Stimulated activated CD4-positive, alpha-beta T cell treated with anti-CD3 and anti-CD28 coated beads, Interleukin-15, amount 100 ng/mL, for 1 hour (primary cell): ENCODE measurements at regions not wholly inside any gene's neighbourhood (a gene's known extent, or its start where the extent isn't known, plus 50 kb on each side); places are given as distances from the start of the nearest gene placed in this dataset.
"Not testable (repeated sequence)": the region's sequence is repeated elsewhere in the genome, so short reads cannot be mapped to it uniquely, and the experiment has no call there.

Experiments used
- DNase-seq, 2 donors: peaks; one replicate each; pipeline ENCODE4 v3.0.0-alpha.2; 2020; ENCODE audit warnings: low read depth in 1 of 2, low spot score in 1 of 2

DNA sequence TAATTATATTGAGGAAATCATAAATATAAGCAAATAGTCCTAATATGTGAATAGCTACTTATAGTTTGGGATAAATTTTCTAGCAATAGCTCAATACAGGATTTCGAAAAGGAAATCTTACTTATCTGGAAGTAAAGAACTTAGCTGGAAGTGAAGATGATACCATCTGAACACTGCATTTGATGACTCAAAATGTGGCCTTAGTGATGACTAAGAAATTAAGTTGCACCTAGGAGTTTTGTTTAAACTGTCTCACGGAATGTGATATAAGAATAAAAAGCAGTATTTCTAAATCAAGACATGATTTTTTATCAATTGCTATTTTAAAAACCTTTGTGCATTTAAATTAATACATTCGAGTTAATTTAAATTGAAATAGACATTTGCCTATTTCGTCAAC, 91.2 kb downstream of the EOMES start:
- no peak for DNase-seq

DNA sequence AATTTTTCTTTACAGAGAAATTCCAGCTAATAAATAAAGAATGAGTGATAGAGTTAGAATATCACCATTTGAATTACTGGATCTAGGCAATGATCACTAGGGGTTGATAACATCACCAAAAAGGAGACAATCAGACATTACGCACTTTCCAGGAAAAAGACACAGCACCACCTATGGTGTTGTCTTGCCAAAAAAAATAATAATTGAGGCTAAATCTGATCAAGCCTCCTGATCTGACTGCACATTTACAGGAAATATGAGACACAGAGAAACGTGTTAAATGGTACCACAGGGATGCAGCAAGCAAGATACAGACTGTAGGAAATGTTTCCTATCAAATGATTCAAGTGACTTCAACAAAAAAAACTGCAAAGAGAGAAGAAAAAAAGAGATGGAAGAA, 92.8 kb downstream of the EOMES start:
- DNase-seq = no peak

DNA sequence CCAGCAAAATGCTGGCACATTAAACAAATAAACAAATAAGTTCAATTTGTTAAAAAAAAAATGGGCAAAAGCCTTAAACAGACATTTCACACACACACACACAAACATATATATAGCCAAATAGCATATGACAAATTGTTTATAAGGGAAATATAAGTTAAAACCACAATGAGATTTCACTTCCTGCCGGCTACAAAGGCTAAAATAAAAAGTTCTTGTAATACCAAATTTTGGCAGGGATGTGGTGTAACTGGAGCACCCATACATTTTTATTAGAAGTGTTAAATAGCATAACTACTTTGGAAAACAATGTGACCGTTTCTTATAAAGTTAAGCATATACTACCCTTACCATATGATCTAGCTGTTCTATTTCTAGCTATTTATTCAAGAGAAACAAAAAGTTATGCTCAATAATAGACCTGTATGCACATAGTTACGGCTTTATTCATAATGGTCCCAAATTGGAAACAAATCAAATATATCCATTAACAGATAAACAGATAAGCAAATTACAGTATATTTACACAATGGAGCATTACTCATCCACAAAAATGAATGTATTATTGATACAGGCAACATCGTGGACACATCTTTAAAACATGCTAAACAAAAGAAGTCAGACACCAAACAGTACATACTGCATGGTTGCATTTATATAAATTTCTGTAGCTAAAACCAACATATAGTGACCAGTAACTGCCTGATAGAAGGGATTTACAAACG, 93.9 kb downstream of the EOMES start:
- DNase-seq = no peak

DNA sequence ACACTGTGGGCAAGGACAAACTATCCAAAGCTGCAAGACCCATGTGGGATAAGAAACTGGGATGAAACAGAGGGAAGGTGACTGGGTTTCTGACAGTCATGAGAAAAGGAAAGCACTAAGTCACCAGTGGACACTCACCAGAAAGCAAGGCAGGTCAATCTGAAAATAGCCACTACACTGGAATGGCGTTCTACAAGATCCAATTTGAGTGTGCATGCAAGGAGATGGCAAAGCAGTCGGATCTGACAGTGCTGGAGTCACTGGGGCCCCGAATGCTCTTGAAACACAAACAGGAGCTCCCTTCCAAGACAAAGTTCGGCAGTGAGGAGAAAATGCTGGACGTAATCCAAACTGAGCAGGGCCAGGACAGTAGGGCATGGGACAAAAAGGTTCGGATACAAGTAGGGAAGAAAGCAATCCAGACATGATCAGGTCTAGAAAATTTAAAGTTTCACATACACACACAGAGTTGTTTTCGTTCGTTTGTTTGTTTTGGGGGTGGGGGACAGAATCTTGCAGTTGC, 95.5 kb downstream of the EOMES start:
- no peak for DNase-seq

DNA sequence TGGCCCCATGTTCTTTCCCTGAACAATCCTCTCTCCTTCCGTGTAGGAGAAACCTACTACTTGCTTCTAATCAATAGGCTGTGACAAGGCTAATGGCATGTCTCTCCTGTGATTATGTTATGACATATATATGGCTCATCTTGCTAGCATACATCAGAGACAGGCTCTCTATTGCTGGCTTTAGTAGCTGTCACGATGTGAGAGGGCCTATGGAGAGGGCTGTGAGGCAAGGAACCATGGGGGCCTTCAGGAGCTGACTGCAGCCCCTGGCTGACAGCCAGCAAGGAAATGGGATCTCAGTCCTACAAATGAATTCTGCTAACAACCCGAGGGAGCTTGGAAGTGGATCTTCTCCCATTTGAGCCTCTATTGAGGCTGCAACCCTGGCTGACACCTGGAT, 96.3 kb downstream of the EOMES start:
- no peak for DNase-seq

DNA sequence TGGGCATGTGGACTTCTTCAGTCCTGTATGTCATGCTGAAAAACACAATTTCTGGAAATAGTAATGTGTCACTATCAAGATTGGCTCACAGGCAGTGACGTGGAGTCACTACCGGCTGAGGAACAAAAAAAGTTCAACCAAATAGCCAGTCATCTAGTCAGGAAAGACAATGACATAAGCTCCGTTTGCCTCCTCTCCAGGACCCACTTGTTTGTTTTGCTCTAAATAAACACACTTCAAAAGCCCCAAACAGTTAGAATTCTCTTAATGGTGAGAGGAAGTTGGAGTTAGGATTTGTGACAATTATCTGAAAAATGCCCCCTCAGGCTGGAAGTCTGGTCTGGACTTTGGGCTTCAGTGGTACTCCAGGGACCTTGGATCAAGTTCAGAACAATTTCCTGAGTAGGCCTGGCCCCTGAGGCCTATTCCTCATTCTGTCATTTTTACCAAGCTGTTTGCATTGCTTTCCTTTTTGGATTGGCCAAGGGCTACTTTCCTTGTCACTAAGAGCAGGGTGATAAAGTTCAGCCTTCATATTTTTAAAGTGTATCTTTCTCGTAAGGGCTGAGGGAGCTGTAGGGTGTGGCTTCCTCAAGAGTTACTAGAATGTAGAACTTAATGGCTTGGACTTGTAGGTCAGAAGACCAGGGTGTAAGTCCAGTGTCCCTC, 98.9 kb downstream of the EOMES start:
- DNase-seq = no peak

DNA sequence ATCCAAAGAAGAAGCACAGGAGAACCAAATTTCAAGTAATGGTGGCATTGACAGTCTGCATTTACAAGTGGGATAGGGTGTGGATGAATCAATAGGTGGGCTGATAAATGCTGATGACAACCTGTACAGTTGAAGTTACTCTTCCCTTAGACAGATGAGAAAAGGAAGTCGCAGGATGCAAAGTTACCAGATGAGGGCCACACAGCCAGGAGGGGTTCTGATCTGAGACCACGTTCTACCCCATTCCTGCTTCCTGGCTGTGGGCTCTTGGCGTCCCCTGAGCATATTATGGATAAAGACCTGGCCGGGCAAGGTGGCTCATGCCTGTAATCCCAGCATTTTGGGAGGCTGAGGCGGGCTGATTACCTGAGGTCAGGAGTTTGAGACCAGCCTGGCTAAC, 104.6 kb downstream of the EOMES start:
- DNase-seq = no peak

DNA sequence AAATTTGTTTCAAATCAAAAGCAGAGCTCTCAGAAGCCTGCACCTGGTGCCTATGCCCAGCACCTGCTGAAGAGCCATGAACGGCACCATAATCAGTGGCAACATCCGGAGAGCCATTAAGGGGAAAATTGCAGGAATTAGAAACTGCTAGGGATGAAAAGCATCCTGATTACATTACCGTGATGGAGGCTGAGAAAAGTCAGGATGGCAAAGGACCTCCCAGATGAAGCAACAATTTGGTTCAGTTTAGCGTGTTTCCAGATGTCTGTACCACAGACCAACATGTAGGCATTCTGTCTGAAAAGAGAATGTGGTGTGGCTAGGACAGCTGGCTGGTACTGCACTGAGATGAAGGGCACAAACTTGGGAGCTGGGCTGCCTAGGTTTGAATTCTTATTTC, 106.1 kb downstream of the EOMES start:
- DNase-seq = no peak

DNA sequence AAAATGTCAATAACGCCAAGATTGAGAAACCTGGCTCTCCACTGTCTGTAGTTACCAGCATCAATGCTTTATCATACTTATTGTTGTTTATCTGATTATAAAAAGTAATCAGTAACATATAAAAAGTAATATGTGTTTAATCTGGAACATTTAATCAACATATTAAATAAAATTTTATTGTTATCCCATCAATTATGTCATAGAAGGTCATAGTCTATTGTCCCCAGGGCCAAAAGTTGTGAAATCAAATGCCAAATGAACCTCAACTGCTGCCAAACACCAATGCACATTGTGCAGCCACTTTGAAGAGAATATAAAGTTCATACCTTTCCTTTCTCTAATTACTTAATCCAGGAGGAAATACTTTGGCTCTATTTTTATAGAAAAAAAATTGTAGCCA, 106.6 kb downstream of the EOMES start:
- DNase-seq = no peak

DNA sequence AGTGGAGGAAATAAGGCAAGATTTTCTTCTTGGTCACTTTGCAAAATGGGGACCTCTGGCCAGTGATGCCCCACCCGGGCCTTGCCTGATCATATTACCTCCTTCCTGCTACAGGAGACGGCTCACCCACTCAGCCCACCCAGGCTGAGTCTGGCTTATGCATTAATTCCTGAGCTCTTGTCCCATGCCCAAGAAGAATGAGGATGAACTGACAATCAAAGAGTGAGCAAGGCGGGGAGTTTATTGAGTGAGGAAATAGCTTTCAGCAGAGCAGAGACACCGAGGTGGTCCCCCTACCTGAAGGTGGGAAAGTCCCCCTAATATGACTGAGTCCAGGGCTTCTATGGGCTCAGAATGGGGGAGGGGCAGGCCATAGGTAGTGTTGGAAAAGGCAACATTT, 107.5 kb downstream of the EOMES start:
- no peak for DNase-seq

DNA sequence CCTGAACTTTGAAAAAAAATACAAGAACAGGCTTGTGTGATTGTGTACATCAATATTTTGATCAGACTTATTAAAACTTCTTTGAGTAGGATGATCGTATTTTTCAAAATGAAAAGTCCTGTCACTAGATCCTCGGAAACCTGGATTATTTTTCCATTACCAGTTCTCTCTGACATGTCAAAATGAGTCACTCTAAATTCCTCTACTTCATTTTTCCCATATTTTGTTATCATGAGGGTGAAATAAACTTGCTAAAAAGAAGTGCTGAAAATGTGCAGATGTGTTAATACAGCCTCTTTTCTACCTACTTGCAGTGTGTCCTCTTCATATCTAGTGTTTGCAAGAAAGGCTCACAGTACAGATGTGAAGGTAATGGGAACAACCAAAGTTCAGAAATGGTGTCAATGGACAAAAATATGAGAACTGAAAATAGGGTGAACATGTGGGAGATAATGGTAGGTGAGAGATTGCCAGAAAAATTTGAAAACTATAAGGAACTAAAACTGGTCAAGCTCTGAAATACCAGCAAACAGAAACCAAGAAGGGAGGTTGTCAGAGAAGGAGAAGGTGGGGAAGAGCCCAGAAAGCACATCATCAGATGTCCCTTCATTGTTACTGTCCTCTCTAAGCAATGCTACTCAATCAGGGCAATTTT, 108.2 kb downstream of the EOMES start:
- no peak for DNase-seq

DNA sequence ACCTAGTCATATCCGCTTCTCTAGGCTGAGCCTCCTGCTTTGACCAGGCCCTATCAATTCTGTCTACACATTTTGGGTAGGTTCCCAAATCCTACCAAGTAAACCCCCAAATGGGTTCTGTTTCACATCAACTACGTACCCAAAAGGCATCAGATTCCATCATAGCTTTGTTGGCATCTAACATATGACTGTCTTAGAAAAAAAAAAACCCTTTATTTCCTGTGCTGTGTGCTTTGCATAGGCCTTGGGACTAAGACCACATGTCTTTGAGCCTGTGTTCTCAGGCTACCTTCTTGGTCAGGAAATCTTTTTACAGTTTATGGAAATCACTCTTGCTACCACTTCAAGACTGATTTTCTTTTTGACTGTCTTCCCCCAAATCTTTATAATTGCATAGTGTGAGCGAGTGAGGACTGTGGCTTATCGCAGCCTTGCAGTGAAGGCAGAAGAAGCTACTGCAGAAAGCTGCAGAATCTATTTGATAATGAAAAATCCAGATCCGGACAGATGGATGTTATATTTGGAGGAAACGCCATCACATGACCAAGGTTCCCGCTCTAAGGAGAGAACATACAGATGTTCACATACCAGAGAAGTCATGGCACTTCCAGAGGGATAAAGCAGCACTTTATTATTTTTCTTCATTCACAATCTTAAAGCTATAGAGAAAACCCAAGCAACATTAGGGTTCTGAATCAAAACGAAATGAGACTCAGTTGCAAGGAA, 111.2 kb downstream of the EOMES start:
- DNase-seq = no peak

DNA sequence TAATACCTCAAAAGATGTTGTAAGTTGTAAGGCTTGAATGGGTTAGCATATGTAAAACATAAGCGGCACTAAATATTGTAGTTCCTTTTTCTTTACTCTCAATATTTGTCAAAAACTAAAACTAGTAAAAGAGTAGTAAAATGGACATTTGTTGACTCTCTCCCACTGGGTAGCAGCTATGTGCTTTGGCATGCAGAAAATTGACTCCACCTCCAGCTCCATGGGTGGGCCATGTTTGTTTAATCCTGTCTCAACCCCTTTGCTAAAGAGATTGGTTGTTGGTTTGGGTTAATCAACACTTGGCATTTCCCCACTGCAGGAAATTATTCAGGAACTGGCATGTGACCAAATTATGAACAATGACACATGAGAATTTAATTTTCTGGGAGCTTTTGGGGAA, 114.8 kb downstream of the EOMES start:
- DNase-seq = no peak

DNA sequence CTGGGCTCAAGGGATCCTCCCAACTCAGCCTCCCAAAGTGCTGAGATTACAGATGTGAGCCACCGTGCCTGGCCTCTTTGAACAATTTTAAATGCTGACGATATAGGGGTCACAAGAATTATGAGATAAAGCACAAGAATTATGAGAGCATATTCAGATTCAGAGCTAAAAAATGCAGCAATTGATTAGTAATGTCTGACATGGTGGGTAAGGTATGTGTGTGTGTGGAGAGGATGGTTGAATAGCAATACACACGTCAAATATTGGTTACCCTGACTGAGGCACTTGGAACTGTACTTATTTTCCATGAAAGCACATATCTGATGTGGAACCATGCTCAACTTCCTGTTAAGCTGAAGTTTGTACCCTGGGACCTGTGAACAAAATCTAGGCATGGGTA, 115.6 kb downstream of the EOMES start:
- no peak for DNase-seq

DNA sequence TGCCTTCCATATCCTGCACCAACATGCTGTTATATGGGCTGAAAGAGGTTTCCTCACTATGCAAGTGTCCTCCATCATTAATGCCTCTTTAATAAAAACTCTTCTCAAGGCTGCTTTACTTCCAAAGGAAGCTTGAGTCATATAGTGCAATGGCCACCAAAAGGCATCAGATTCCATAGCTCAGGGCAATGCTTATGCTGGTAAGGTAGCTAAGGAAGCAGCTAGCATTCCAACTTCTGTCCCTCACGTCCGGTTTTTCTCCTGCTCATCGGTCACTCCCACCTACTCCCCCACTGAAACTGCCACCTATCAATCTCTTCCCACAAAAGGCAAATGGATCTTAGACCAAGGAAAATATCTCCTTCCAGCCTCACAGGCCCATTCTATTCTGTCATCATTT, 117.1 kb upstream of the SLC4A7 start:
- not testable (repeated sequence) for DNase-seq

DNA sequence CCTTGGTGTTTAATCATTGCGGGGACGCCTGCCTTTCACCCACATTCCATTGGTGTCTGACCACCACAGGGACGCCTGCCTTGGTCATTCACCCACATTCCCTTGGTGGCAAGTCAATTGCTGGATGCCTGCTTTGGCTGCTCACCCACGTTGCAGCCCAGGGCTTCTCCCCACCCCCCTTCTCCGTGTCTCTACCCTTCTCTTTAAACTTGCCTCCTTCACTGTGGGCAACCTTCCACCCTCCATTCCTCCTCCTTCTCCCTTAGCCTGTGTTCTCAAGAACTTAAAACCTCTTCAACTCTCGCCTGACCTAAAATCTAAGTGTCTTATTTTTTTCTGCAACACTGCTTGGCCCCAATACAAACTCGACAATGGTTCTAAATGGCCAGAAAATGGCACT, 115.6 kb upstream of the SLC4A7 start:
- DNase-seq = not testable (repeated sequence)

DNA sequence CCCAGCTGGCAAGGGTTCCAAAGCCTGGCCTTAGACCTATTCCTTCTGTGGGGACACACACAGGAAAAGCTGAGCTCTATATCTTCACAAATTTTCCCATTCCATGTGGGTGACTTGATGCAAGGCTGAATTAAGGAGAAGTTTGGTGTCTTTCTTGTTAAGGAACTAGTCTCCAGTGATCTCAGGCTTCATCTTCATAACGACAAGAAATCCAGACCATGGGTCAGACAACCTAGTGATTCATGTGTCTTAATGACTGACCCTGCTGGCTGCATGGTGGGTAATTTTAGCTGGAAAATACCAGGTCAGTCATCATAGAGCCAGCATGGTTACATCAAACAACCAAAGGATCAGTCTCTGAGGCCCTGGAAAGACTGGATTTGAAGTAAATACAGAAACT, 112.7 kb upstream of the SLC4A7 start:
- no peak for DNase-seq

DNA sequence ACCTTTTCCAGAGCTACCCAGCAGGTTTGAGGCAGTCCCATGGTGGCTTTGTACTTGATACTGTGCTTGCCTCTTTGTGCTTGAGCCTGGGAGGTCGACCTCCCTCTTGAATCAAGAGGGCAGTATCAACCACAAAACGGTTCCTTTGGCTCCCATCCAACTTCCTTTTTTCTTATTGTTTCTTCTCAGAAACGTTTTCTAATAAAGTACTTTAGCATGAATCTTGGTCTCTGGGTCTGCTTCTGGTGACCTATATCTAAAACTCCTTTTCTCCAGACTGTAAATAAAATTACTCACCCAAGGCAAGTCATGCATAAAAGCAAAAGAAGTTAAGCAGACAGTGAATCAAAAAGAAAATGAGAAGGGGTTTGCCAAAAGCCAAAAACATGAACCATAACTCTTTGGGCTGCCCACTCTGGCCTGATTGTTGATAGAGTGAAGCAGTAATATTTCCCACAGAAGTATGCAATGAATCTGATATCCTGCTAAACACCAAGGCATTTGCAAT, 112.2 kb upstream of the SLC4A7 start:
- no peak for DNase-seq

DNA sequence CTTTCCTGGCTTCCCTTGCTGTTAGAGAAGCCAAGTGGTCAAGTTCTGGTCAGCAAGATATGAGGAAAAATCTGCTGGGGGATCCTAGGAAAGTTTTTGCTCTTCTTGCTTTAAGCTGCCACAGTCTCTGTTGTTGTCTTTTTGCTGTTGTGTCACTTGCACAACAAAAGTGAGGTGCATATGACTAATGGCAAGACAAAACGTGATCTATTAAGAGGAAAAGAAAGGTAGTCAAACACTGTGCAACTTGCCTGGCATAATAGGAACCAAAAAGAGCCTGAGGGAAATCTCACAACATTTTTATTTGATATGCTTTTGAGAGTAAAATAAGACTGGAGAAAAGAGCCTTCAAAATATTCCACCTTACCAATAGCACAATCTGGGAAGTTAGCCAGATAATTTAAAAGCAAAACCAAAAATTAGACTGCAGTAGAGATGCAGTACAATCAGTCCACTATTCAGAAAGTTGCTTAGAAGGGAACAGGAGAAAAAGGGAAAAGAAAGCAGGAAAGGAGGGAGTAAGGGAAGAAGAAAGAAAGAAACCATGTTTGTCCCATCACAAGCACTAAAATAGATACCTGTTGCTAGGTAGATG, 110.0 kb upstream of the SLC4A7 start:
- no peak for DNase-seq

DNA sequence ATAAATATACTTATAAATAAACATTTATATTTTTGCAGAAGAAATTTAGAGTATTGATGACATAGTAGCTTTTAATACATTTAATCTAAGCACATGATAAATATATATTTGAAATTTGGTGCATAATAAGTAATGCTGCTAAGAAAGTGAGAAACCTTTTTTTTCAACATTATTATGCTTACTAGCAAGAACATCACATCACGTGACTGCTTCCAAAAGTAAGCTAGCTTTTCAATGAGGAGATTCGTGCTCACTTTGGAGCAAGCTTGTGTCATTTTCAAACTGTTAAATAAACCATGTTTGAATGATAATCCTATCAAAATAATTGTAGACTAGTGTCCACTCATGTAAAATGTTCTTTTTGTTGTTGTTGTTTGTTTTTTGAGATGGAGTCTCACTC, 109.0 kb upstream of the SLC4A7 start:
- DNase-seq = no peak
